ENCODE measurements at regions not wholly inside any gene's neighbourhood (a gene's known extent, or its start where the extent isn't known, plus 50 kb on each side); places are given as distances from the start of the nearest gene placed in this dataset.

DNA sequence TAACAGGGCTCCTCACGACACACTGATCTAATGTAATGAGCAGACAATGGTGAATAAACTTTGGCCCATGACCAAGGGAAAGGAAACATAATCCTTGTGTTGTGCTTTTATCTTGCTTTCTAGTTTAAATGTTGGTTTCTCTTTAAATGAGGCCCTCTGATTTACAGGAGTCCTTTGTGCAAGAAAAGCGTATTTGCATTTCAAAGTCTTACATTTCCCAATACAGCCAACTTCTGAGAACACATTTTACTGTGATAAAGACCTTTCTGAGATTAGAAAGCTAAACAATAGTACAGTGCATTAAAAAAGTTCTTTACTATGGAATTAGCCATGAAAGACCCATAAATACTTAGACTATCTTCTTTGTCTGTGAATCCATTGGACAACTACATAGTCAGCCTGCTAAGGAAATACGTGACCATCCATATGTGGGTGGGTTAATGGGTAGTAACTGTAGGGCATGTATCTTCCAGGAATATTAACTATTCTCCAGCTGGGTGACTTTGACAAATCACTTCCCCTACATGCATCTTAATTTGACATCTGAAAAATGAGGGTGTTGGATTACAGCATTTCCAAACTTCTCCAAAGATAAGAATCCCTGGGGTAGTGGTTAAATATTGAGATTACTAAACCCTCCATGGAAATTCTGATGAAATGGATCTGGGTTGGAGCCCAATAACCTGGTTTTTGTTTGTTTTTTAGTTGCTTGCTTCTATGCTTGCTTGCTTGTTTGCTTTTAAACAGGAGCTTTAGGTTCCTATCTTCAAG lies 50.3 kb upstream of the USP1 start:
- Histone ChIP-seq H3K9me2 (ENCODE audit: insufficient read depth) (peaks cover 6% of the 10 kb centered on the region; the same call in 1 of the 2 replicates), H3K27ac (ENCODE audit: low read depth) (no peak overlapping the region), H3K4me3 (no peak overlapping the region), H3K79me2 (replicated peaks; ENCODE audit: insufficient read depth) (no peaks in the 10 kb centered on the region), H2AFZ (no peak overlapping the region), H4K20me1 (replicated peaks; ENCODE audit: insufficient read depth) (no peaks in the 10 kb centered on the region), H3F3A (replicated peaks; ENCODE audit: low read depth) (0 out of 2 replicates have a peak, but pooled peaks cover 4% of the 10 kb centered on the region), H3K4me1 (ENCODE audit: insufficient read depth) (peaks cover 3% of the 10 kb centered on the region; the same call in 1 of the 2 replicates), H3K27me3 (ENCODE audit: insufficient read depth) (no peaks in the 10 kb centered on the region), H3K36me3 (ENCODE audit: insufficient read depth) (no peaks in the 10 kb centered on the region), H3K4me2 (no peak overlapping the region)
- Mint-ChIP-seq H3K4me3 (no peak overlapping the region), H3K27ac (no peak overlapping the region), H3K9me3 (no peaks in the 10 kb centered on the region), H3K27me3 (ENCODE audit: insufficient read depth, low read depth, poor library complexity) (no peaks in the 10 kb centered on the region), H3K36me3 (ENCODE audit: low read depth) (no peaks in the 10 kb centered on the region), H3K4me1 (peaks cover 15% of the 10 kb centered on the region; the same call in 2 of the 3 replicates)
- ATAC-seq: no peak
- no peak for DNase-seq (ENCODE audit: low spot score)
- TF ChIP-seq JUNB (IDR thresholded peaks at IDR 0.05; ENCODE audit: unreplicated experiment): no peak
- TF ChIP-seq EZH2 (IDR thresholded peaks at IDR 0.05; ENCODE audit: low read depth, unreplicated experiment): no peak
- TF ChIP-seq, protein P1, sequence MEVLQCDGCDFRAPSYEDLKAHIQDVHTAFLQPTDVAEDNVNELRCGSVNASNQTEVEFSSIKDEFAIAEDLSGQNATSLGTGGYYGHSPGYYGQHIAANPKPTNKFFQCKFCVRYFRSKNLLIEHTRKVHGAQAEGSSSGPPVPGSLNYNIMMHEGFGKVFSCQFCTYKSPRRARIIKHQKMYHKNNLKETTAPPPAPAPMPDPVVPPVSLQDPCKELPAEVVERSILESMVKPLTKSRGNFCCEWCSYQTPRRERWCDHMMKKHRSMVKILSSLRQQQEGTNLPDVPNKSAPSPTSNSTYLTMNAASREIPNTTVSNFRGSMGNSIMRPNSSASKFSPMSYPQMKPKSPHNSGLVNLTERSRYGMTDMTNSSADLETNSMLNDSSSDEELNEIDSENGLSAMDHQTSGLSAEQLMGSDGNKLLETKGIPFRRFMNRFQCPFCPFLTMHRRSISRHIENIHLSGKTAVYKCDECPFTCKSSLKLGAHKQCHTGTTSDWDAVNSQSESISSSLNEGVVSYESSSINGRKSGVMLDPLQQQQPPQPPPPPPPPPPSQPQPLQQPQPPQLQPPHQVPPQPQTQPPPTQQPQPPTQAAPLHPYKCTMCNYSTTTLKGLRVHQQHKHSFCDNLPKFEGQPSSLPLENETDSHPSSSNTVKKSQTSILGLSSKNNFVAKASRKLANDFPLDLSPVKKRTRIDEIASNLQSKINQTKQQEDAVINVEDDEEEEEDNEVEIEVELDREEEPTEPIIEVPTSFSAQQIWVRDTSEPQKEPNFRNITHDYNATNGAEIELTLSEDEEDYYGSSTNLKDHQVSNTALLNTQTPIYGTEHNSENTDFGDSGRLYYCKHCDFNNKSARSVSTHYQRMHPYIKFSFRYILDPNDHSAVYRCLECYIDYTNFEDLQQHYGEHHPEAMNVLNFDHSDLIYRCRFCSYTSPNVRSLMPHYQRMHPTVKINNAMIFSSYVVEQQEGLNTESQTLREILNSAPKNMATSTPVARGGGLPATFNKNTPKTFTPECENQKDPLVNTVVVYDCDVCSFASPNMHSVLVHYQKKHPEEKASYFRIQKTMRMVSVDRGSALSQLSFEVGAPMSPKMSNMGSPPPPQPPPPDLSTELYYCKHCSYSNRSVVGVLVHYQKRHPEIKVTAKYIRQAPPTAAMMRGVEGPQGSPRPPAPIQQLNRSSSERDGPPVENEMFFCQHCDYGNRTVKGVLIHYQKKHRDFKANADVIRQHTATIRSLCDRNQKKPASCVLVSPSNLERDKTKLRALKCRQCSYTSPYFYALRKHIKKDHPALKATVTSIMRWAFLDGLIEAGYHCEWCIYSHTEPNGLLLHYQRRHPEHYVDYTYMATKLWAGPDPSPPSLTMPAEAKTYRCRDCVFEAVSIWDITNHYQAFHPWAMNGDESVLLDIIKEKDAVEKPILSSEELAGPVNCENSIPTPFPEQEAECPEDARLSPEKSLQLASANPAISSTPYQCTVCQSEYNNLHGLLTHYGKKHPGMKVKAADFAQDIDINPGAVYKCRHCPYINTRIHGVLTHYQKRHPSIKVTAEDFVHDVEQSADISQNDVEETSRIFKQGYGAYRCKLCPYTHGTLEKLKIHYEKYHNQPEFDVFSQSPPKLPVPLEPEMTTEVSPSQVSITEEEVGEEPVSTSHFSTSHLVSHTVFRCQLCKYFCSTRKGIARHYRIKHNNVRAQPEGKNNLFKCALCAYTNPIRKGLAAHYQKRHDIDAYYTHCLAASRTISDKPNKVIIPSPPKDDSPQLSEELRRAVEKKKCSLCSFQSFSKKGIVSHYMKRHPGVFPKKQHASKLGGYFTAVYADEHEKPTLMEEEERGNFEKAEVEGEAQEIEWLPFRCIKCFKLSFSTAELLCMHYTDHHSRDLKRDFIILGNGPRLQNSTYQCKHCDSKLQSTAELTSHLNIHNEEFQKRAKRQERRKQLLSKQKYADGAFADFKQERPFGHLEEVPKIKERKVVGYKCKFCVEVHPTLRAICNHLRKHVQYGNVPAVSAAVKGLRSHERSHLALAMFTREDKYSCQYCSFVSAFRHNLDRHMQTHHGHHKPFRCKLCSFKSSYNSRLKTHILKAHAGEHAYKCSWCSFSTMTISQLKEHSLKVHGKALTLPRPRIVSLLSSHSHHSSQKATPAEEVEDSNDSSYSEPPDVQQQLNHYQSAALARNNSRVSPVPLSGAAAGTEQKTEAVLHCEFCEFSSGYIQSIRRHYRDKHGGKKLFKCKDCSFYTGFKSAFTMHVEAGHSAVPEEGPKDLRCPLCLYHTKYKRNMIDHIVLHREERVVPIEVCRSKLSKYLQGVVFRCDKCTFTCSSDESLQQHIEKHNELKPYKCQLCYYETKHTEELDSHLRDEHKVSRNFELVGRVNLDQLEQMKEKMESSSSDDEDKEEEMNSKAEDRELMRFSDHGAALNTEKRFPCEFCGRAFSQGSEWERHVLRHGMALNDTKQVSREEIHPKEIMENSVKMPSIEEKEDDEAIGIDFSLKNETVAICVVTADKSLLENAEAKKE (CRISPR knock-in tag; IDR thresholded peaks at IDR 0.05): no peak
- no peak for TF ChIP-seq CREB1 (CRISPR knock-in tag; IDR thresholded peaks at IDR 0.05; ENCODE audit: low read depth)
- no peak for TF ChIP-seq EZH2phosphoT487 (IDR thresholded peaks at IDR 0.05; ENCODE audit: unreplicated experiment)
- TF ChIP-seq, protein P2, sequence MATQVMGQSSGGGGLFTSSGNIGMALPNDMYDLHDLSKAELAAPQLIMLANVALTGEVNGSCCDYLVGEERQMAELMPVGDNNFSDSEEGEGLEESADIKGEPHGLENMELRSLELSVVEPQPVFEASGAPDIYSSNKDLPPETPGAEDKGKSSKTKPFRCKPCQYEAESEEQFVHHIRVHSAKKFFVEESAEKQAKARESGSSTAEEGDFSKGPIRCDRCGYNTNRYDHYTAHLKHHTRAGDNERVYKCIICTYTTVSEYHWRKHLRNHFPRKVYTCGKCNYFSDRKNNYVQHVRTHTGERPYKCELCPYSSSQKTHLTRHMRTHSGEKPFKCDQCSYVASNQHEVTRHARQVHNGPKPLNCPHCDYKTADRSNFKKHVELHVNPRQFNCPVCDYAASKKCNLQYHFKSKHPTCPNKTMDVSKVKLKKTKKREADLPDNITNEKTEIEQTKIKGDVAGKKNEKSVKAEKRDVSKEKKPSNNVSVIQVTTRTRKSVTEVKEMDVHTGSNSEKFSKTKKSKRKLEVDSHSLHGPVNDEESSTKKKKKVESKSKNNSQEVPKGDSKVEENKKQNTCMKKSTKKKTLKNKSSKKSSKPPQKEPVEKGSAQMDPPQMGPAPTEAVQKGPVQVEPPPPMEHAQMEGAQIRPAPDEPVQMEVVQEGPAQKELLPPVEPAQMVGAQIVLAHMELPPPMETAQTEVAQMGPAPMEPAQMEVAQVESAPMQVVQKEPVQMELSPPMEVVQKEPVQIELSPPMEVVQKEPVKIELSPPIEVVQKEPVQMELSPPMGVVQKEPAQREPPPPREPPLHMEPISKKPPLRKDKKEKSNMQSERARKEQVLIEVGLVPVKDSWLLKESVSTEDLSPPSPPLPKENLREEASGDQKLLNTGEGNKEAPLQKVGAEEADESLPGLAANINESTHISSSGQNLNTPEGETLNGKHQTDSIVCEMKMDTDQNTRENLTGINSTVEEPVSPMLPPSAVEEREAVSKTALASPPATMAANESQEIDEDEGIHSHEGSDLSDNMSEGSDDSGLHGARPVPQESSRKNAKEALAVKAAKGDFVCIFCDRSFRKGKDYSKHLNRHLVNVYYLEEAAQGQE (IDR thresholded peaks at IDR 0.05; ENCODE audit: unreplicated experiment): no peak
- TF ChIP-seq ZNF114 (CRISPR knock-in tag; IDR thresholded peaks at IDR 0.05): no peak
- TF ChIP-seq, protein P3, sequence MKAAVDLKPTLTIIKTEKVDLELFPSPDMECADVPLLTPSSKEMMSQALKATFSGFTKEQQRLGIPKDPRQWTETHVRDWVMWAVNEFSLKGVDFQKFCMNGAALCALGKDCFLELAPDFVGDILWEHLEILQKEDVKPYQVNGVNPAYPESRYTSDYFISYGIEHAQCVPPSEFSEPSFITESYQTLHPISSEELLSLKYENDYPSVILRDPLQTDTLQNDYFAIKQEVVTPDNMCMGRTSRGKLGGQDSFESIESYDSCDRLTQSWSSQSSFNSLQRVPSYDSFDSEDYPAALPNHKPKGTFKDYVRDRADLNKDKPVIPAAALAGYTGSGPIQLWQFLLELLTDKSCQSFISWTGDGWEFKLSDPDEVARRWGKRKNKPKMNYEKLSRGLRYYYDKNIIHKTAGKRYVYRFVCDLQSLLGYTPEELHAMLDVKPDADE (IDR thresholded peaks at IDR 0.05): no peak
- TF ChIP-seq STAT1 (IDR thresholded peaks at IDR 0.05; ENCODE audit: unreplicated experiment): no peak
- TF ChIP-seq, protein P4, sequence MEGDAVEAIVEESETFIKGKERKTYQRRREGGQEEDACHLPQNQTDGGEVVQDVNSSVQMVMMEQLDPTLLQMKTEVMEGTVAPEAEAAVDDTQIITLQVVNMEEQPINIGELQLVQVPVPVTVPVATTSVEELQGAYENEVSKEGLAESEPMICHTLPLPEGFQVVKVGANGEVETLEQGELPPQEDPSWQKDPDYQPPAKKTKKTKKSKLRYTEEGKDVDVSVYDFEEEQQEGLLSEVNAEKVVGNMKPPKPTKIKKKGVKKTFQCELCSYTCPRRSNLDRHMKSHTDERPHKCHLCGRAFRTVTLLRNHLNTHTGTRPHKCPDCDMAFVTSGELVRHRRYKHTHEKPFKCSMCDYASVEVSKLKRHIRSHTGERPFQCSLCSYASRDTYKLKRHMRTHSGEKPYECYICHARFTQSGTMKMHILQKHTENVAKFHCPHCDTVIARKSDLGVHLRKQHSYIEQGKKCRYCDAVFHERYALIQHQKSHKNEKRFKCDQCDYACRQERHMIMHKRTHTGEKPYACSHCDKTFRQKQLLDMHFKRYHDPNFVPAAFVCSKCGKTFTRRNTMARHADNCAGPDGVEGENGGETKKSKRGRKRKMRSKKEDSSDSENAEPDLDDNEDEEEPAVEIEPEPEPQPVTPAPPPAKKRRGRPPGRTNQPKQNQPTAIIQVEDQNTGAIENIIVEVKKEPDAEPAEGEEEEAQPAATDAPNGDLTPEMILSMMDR (conservative IDR thresholded peaks at IDR 0.05; ENCODE audit: low read depth in 2 of 2): no peak
- no peak for TF ChIP-seq POLR2AphosphoS5 (IDR thresholded peaks at IDR 0.05; ENCODE audit: low read depth)
- TF ChIP-seq ZNF331 (CRISPR knock-in tag; IDR thresholded peaks at IDR 0.05; ENCODE audit: low read depth): no peak
- no peak for TF ChIP-seq NANOG (IDR thresholded peaks at IDR 0.05; ENCODE audit: borderline replicate concordance)
